ENCODE measurements at regions not wholly inside any gene's neighbourhood (a gene's known extent, or its start where the extent isn't known, plus 50 kb on each side); places are given as distances from the start of the nearest gene placed in this dataset.

DNA sequence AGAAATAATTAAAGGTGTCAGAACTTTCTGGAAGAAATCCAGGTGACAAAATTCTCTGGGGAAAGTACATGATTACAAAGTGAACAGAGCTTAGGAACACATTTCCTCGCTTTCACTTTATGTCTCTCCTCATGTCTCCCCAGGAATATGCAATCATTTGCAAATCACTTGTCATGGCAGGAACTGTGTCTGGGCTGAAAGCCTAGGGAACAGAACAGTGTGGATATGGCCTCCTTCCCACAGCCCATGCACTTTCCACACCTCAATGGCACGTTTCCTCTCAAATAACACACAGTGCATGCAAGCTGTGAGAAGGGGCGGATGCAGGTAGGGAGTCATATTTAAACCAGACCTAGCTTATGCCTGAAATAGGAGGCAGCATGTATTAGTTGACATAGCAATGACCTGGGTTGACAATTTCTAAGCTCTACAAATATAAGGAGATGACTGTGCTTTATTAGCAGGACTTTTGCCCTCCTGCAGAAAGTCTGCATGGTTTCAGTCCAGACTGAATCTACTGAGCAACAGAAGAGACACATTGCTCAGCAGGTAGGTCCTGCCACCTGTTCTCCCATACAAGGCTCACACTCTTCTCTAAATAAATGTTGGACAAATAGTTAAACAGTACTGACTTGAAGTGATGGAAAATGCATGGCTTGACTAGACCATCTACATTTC is 236.0 kb upstream of the ELAC2 start:
- FAIRE-seq (no peak), DNase-seq (ENCODE audit: insufficient read length, low spot score) (no peak)

DNA sequence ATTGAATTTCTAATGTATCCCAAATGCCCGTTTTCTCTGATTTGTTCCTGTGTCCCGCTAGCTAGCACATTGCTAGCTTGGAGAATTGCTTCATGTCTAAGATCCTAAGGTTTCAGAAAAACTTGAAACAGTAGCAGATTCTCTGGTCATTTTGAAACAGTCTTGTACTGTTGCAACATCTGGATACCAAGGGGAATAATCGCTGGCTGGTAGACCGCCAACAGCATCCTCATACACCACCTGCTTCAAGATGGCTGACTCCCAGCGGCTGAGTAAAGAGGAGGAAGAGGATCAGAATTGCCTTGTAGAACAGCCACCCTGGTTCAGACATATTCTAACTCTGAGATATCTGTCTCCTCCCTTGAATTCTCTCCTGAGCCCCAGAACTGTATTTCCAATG is 226.7 kb upstream of the ELAC2 start:
- FAIRE-seq: no peak
- DNase-seq (ENCODE audit: insufficient read length, low spot score): no peak

- DNase-seq (ENCODE audit: insufficient read length, low spot score) (no peak), FAIRE-seq (no peak)
These were observed 225.8 kb upstream of the ELAC2 start for GRCh38 chr17:13243585-13243984.

- no peak for DNase-seq (ENCODE audit: insufficient read length, low spot score)
- FAIRE-seq: no peak
These were observed 223.0 kb upstream of the ELAC2 start for GRCh38 chr17:13240851-13241250.

GRCh38 chr17:13230350-13231264 is 212.8 kb upstream of the ELAC2 start:
- FAIRE-seq: no peak
- DNase-seq (ENCODE audit: insufficient read length, low spot score): no peak

DNA sequence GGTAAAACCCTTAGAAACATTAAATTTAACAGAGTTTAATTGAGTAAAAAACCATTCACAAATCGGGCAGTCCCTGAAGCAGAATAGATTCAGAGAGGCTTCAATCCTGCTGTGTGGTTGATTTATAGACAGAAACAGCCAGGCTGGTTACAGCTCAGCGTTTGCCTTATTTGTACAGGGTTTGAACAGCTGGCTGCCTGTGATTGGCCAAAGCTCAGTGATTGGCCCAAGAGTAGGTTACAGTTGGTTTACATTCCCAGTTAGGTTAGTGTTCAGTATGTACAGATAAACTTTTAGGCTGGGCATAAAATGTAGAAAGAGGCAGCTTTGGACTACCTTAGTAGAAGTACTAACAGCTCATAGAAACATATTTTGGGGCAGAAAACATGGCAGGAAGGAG is 210.4 kb upstream of the ELAC2 start:
- no peak for DNase-seq (ENCODE audit: insufficient read length, low spot score)
- no peak for FAIRE-seq

DNA sequence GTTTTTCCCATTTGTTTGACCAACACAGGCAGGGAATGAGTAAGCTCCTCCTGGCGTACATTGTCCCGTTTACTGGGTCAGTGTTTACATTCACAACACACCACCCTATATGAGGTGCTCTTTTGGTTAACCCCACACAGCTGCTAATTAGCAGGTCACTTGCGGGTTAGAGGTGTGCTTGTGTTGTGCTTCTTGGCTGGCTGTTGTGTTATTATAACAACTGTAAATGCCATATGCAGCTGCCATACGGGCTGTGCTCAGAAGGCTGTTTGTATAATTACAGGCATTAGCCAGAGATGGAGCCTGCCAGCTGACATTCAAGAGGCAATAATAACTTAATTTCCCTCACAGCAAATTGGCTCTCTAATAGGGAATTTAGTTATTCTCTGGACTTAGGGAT is 205.1 kb upstream of the ELAC2 start:
- DNase-seq (ENCODE audit: insufficient read length, low spot score) (no peak), FAIRE-seq (no peak)

DNA sequence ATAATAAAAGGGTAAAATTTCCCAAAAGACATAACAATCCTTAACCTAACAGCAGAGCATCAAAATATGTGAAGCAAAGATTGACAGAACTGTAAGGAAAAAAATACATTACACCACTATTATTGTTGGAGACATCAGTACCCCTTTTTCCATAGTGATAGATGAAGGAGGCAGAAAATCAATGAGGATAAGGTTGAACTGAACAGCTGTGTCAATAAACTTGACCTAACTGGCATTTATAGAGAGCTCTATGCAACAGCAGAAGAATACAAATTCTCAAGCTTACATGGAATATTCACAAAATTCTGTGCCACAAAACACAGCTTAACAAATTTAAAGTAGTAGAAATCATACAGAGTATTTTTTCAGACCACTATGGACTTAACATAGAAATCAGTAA is 195.0 kb upstream of the ELAC2 start:
- FAIRE-seq (no peak), DNase-seq (ENCODE audit: insufficient read length, low spot score) (no peak)

GRCh38 chr17:13209081-13209480 is 191.3 kb upstream of the ELAC2 start:
- DNase-seq (ENCODE audit: insufficient read length, low spot score) (no peak), FAIRE-seq (no peak)

GRCh38 chr17:13204607-13205237 is 186.9 kb upstream of the ELAC2 start:
- peak; percentile 3 for DNase-seq (ENCODE audit: insufficient read length, low spot score)

DNA sequence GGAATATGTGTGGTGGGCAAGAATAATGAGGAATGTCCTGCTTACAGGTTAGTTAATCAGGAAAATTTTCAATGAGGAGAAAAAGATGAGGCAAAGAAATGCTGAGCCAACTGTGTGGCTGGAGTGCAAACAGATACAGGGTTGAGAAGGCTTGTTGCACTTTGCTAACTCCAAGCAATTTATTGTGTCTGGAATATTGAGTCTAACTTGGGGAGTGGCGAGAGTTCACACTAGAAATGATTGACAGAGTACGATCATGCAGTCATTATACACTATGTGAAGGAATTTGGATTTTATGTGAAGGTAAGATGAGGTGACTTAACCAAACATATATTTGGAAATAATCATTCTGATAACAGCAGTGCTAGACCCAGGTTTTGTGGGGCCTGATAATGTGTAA is 185.0 kb upstream of the ELAC2 start:
- DNase-seq (ENCODE audit: insufficient read length, low spot score) (no peak), FAIRE-seq (no peak)

More at GRCh38 chr17:13204607-13205237, 186.9 kb upstream of the ELAC2 start:
- FAIRE-seq: no peak

DNA sequence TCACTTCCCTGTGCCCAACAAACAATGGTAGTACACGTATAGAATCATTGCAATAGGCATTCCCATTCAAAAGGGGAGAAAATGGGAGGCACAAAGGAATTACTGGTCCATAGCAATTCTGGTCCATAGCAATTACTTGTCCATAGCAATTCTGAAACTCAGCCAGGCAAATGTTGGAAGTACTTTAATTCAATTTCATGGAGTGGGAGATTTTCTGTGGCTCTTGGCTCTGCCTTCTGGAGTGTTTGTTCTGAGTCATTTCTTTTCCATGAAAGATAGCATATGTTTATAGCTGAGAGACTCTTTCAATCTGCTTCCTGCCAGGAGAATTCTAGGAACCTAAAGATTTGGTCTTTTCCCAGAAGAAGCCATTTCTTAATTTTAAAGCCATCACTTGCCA is 182.8 kb upstream of the ELAC2 start:
- no peak for DNase-seq (ENCODE audit: insufficient read length, low spot score)
- FAIRE-seq: no peak

- FAIRE-seq (no peak), DNase-seq (ENCODE audit: insufficient read length, low spot score) (no peak)
These were observed 181.6 kb upstream of the ELAC2 start for GRCh38 chr17:13199425-13199824.

- FAIRE-seq (no peak), DNase-seq (ENCODE audit: insufficient read length, low spot score) (no peak)
These were observed 179.8 kb upstream of the ELAC2 start for GRCh38 chr17:13197586-13197985.

DNA sequence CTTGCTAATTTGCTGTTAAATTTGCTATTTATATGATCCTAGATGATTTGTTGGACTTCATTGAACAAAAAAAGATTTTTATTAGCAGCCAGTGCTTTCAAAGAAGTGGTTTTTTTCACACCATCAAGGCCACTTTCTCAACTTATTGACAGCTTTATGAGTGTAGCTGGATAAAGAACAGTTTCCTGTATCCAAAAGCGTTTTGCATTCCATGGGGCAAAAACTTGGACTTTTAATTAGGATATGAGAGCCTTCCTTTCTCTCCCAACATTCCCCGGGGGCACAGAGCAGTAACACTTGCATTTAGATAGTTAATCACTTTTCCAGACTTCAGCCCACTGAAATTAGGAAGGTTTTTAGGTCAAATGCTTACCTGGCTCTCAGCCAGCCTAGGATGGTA is 177.1 kb upstream of the ELAC2 start:
- FAIRE-seq: no peak
- DNase-seq (ENCODE audit: insufficient read length, low spot score): no peak

- DNase-seq (ENCODE audit: insufficient read length, low spot score) (no peak), FAIRE-seq (no peak)
These were observed 165.0 kb upstream of the ELAC2 start for GRCh38 chr17:13182854-13183253.

DNA sequence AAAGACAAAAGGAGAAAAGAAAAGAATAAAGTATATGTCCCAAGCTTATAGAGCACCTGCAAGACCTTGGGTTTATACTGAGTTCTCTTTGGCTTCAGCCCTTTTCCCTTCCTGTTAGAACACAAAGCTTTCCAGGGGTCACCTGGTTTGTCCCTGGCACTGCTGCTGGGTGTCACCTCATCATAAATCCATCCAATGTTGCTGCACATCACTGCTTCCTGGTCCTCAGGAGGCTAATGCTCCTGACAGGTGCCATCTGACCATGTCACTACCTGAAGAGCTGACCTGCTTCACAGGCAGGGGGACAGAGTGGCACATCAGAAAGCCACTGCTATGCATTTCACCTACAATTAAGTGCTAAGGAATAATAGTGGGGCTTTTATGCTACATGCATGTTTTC is 164.6 kb upstream of the ELAC2 start:
- DNase-seq (ENCODE audit: insufficient read length, low spot score) (no peak), FAIRE-seq (no peak)

DNA sequence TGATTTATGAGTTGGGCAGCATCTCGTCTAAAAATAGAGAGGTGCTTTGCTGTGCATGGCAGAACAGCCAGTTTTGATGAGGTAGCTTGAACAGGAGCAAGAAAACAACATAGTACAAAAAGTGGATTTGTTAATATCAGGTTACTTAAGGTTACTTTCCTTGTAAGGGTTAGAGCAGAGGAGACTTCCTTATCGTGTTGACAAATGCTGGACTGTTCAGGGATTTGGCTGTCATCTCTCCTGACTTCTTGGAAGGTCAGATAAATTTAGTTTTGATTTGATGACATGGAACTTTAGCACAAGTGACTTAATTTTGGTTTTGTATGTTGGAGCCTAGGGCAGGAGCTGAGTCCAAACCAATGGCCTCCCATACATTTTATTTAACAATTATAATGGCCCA is 163.9 kb upstream of the ELAC2 start:
- DNase-seq (ENCODE audit: insufficient read length, low spot score) (no peak), FAIRE-seq (no peak)

- DNase-seq (ENCODE audit: insufficient read length, low spot score): no peak
- FAIRE-seq: no peak
These were observed 158.6 kb upstream of the ELAC2 start for GRCh38 chr17:13176436-13176835.

- FAIRE-seq: no peak
- DNase-seq (ENCODE audit: insufficient read length, low spot score): no peak
These were observed 154.0 kb upstream of the ELAC2 start for GRCh38 chr17:13171790-13172189.

DNA sequence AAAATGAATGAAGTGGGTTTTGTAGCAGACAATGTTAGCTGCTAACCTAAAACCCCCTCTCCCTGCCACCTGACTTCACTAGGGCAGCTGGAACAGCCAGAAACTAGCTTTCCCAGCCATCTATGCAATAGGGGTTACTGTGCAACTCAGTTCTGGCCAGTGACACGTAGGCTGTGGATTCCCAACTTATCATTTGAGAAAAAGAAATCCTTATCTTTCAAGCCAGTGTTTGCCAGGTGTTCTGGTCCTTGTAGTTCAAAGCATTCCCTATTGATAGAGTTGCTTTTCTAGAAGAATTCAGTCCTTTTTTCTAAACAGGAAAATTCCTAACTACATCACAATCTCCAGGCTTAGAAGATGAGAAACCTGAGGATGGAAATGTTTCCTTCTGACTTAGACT is 144.5 kb upstream of the ELAC2 start:
- DNase-seq (ENCODE audit: insufficient read length, low spot score): no peak
- no peak for FAIRE-seq

- no peak for DNase-seq (ENCODE audit: insufficient read length, low spot score)
- FAIRE-seq: no peak
These were observed 143.0 kb upstream of the ELAC2 start for GRCh38 chr17:13160790-13161189.
